HUES64 (cell line): ENCODE measurements at regions not wholly inside any gene's neighbourhood (a gene's known extent, or its start where the extent isn't known, plus 50 kb on each side); places are given as distances from the start of the nearest gene placed in this dataset.

Experiments used
- H3K27ac ChIP-seq: 2 replicates; pipeline ENCODE4 v1.7.0; 2013; ENCODE audit warnings: low read depth, low read length, inconsistent platforms
- H3K27me3 ChIP-seq: 2 replicates; pipeline ENCODE4 v1.6.1; 2013; ENCODE audit warnings: mild to moderate bottlenecking, low read length; ENCODE audit not compliant: insufficient read depth
- H3K36me3 ChIP-seq: 2 replicates; pipeline ENCODE4 v1.6.1; 2013; ENCODE audit warnings: mild to moderate bottlenecking, low read length; ENCODE audit not compliant: insufficient read depth
- H3K4me1 ChIP-seq: 2 replicates; pipeline ENCODE4 v1.6.1; 2013; ENCODE audit warnings: mild to moderate bottlenecking, low read length, moderate library complexity; ENCODE audit not compliant: insufficient read depth
- H3K4me3 ChIP-seq: 2 replicates; pipeline ENCODE4 v1.5.1; 2013; ENCODE audit warnings: mild to moderate bottlenecking, low read length, moderate library complexity
- H3K9ac ChIP-seq: 2 replicates; pipeline ENCODE4 v1.6.1; 2013; ENCODE audit warnings: mild to moderate bottlenecking, low read depth, low read length
- H3K9me3 ChIP-seq: 2 replicates; pipeline ENCODE4 v1.6.1; 2013; ENCODE audit warnings: low read depth, low read length; ENCODE audit not compliant: insufficient read depth
- WGBS: fragments of 150-250, 120-280 bp; methylation state at CpG from one replicate; pipeline ENCODE4 v1.1.7; 2013; ENCODE audit warnings: missing lambda C conversion rate; 5-methylcytosine and 5-hydroxymethylcytosine counted together

GRCh38 chr4:130172156-130172555 lies 1076.2 kb downstream of the C4orf33 start:
- no peaks in the 10 kb centered on the region for H3K4me1 ChIP-seq
- no peaks in the 10 kb centered on the region for H3K36me3 ChIP-seq
- H3K4me3 ChIP-seq: no peak overlapping the region
- no peak overlapping the region for H3K9ac ChIP-seq
- 94% methylated on average over 3 of the region's 3 CpGs for WGBS
- H3K27me3 ChIP-seq: no peaks in the 10 kb centered on the region
- H3K27ac ChIP-seq: no peak overlapping the region
- H3K9me3 ChIP-seq: no peaks in the 10 kb centered on the region

GRCh38 chr4:130178106-130178505 lies 1082.2 kb downstream of the C4orf33 start:
- Histone ChIP-seq H3K9me3 (no peaks in the 10 kb centered on the region), H3K27ac (no peak overlapping the region), H3K27me3 (no peaks in the 10 kb centered on the region), H3K36me3 (no peaks in the 10 kb centered on the region), H3K4me1 (no peaks in the 10 kb centered on the region; the same call in 1 of the 2 replicates), H3K9ac (no peak overlapping the region), H3K4me3 (no peak overlapping the region)

- peaks cover 11% of the 10 kb centered on the region; the same call in 1 of the 2 replicates for H3K4me1 ChIP-seq
- H3K36me3 ChIP-seq: no peaks in the 10 kb centered on the region
- H3K27me3 ChIP-seq: no peaks in the 10 kb centered on the region
- H3K9me3 ChIP-seq: no peaks in the 10 kb centered on the region
- H3K4me3 ChIP-seq: no peak overlapping the region
- WGBS: 82% methylated on average over 1 of the region's 2 CpGs
- H3K27ac ChIP-seq: no peak overlapping the region
- no peak overlapping the region for H3K9ac ChIP-seq
Measured at GRCh38 chr4:130183096-130183495, 1087.1 kb downstream of the C4orf33 start.

- H3K9ac ChIP-seq: no peak overlapping the region
- H3K4me3 ChIP-seq: no peak overlapping the region
- H3K27ac ChIP-seq: no peak overlapping the region
- 94% methylated on average over 4 of the region's 4 CpGs for WGBS
- peaks cover 11% of the 10 kb centered on the region; the same call in 1 of the 2 replicates for H3K4me1 ChIP-seq
- no peaks in the 10 kb centered on the region for H3K27me3 ChIP-seq
- no peaks in the 10 kb centered on the region for H3K36me3 ChIP-seq
- H3K9me3 ChIP-seq: no peaks in the 10 kb centered on the region
Measured at GRCh38 chr4:130183766-130184165, 1087.8 kb downstream of the C4orf33 start.

GRCh38 chr4:130185123-130185522 lies 1089.2 kb downstream of the C4orf33 start:
- no peaks in the 10 kb centered on the region for H3K36me3 ChIP-seq
- peaks cover 11% of the 10 kb centered on the region; the same call in 1 of the 2 replicates for H3K4me1 ChIP-seq
- H3K27ac ChIP-seq: no peak overlapping the region
- no peaks in the 10 kb centered on the region for H3K27me3 ChIP-seq
- no peak overlapping the region for H3K4me3 ChIP-seq
- no peaks in the 10 kb centered on the region for H3K9me3 ChIP-seq
- no peak overlapping the region for H3K9ac ChIP-seq

GRCh38 chr4:130186931-130187330 lies 1091.0 kb downstream of the C4orf33 start:
- Histone ChIP-seq H3K27ac (no peak overlapping the region), H3K36me3 (no peaks in the 10 kb centered on the region), H3K27me3 (no peaks in the 10 kb centered on the region), H3K4me3 (no peak overlapping the region), H3K4me1 (peaks cover 11% of the 10 kb centered on the region; the same call in 1 of the 2 replicates), H3K9me3 (peaks cover 6% of the 10 kb centered on the region; the same call in 1 of the 2 replicates), H3K9ac (no peak overlapping the region)
- 94% methylated on average over 3 of the region's 3 CpGs for WGBS

GRCh38 chr4:130187587-130187986 lies 1091.6 kb downstream of the C4orf33 start:
- 91% methylated on average over 1 of the region's 1 CpG for WGBS
- H3K9ac ChIP-seq: no peak overlapping the region
- peaks cover 12% of the 10 kb centered on the region; the same call in 1 of the 2 replicates for H3K4me1 ChIP-seq

GRCh38 chr4:130192787-130193186 lies 1096.8 kb downstream of the C4orf33 start:
- WGBS: no CpG with 5 or more reads among the region's 3 CpGs
- Histone ChIP-seq H3K9me3 (peaks cover 6% of the 10 kb centered on the region; the same call in 1 of the 2 replicates), H3K4me1 (peaks cover 3% of the 10 kb centered on the region; the same call in 1 of the 2 replicates), H3K4me3 (no peak overlapping the region), H3K27ac (no peak overlapping the region), H3K36me3 (no peaks in the 10 kb centered on the region), H3K27me3 (no peaks in the 10 kb centered on the region), H3K9ac (no peak overlapping the region)

More at GRCh38 chr4:130187587-130187986, 1091.6 kb downstream of the C4orf33 start:
- Histone ChIP-seq H3K9me3 (peaks cover 6% of the 10 kb centered on the region; the same call in 1 of the 2 replicates), H3K36me3 (no peaks in the 10 kb centered on the region), H3K27me3 (no peaks in the 10 kb centered on the region), H3K4me3 (no peak overlapping the region), H3K27ac (no peak overlapping the region)

- no peak overlapping the region for H3K4me3 ChIP-seq
Measured at GRCh38 chr4:130197946-130198345, 1102.0 kb downstream of the C4orf33 start.

GRCh38 chr4:130203571-130203970 lies 1107.6 kb downstream of the C4orf33 start:
- Histone ChIP-seq H3K27me3 (no peaks in the 10 kb centered on the region), H3K9ac (no peak overlapping the region), H3K9me3 (peaks cover 14% of the 10 kb centered on the region), H3K4me1 (no peaks in the 10 kb centered on the region), H3K36me3 (no peaks in the 10 kb centered on the region), H3K4me3 (no peak overlapping the region), H3K27ac (no peak overlapping the region)
- 93% methylated on average over 3 of the region's 3 CpGs for WGBS

More at GRCh38 chr4:130197946-130198345, 1102.0 kb downstream of the C4orf33 start:
- no peaks in the 10 kb centered on the region for H3K4me1 ChIP-seq
- no peaks in the 10 kb centered on the region for H3K36me3 ChIP-seq
- no peak overlapping the region for H3K27ac ChIP-seq
- no peak overlapping the region for H3K9ac ChIP-seq
- no peaks in the 10 kb centered on the region for H3K27me3 ChIP-seq
- H3K9me3 ChIP-seq: peaks cover 10% of the 10 kb centered on the region

GRCh38 chr4:130210864-130211263 lies 1114.9 kb downstream of the C4orf33 start:
- no peak overlapping the region for H3K27ac ChIP-seq
- no peak overlapping the region for H3K4me3 ChIP-seq
- no peaks in the 10 kb centered on the region for H3K27me3 ChIP-seq
- no peaks in the 10 kb centered on the region for H3K36me3 ChIP-seq
- 0 out of 2 replicates have a peak, but pooled peaks cover 5% of the 10 kb centered on the region for H3K4me1 ChIP-seq
- 38% methylated on average over 1 of the region's 1 CpG for WGBS
- no peak overlapping the region for H3K9ac ChIP-seq
- H3K9me3 ChIP-seq: no peaks in the 10 kb centered on the region

- Histone ChIP-seq H3K4me3 (no peak overlapping the region), H3K9ac (no peak overlapping the region), H3K27ac (no peak overlapping the region), H3K9me3 (no peaks in the 10 kb centered on the region), H3K36me3 (no peaks in the 10 kb centered on the region), H3K27me3 (no peaks in the 10 kb centered on the region), H3K4me1 (0 out of 2 replicates have a peak, but pooled peaks cover 5% of the 10 kb centered on the region)
- 90% methylated on average over 2 of the region's 3 CpGs for WGBS
Measured at GRCh38 chr4:130214268-130214667, 1118.3 kb downstream of the C4orf33 start.
